ENCODE measurements at regions not wholly inside any gene's neighbourhood (a gene's known extent, or its start where the extent isn't known, plus 50 kb on each side); places are given as distances from the start of the nearest gene placed in this dataset.
"Not testable (repeated sequence)": the region's sequence is repeated elsewhere in the genome, so short reads cannot be mapped to it uniquely, and the experiment has no call there.

GRCh38 chr6:40865259-40865658 lies 173.8 kb downstream of the UNC5CL start:
- TF ChIP-seq CTCF (IDR thresholded peaks at IDR 0.05; ENCODE audit: low read length); EZH2 (optimal IDR thresholded peaks at IDR 0.05; ENCODE audit: low read depth, low read length): not testable (repeated sequence)

Data from MM.1S (cell line).